IMR-90 (cell line): ENCODE measurements at regions not wholly inside any gene's neighbourhood (a gene's known extent, or its start where the extent isn't known, plus 50 kb on each side); places are given as distances from the start of the nearest gene placed in this dataset.

Experiments used
- ATAC-seq: fragments of 200-7000 bp; cut with Tn5 transposase; 2 replicates; pipeline ENCODE4 v1.9.1; 2020; ENCODE audit warnings: low read depth, mild to moderate bottlenecking, moderate library complexity
- BruUV-seq: library from RNA; stranded (reverse); fragments of 400-500 nt; replicated peaks from 2 replicates; lab custom pipeline; 2021; lab: Mats Ljungman, UMichigan
- CTCF ChIA-PET: fragments of 300-600 bp; formaldehyde crosslinking; extraction: SDS; loops from one replicate; lab custom pipeline; 2021; ENCODE audit warnings: antibody characterized with exemption; lab: Yijun Ruan, JAX
- POLR2A ChIA-PET: fragments of 300-600 bp; sonication (Branson Sonifier 250); formaldehyde crosslinking; loops from one replicate; lab custom pipeline; 2022; ENCODE audit warnings: antibody characterized with exemption; ENCODE audit not compliant: unreplicated experiment; lab: Charles Lee
- DNase-seq: peaks from one replicate; pipeline ENCODE4 v3.0.0; 2013
- H2AFZ ChIP-seq: replicated peaks from 2 replicates; pipeline ENCODE3; 2013; ENCODE audit warnings: low read length, mild to moderate bottlenecking; ENCODE audit not compliant: poor library complexity
- H2AK5ac ChIP-seq: 2 replicates; pipeline ENCODE4 v1.6.1; 2013; ENCODE audit warnings: low read depth, low read length, inconsistent platforms
- H2AK9ac ChIP-seq: replicated peaks from 2 replicates; pipeline ENCODE3; 2013; ENCODE audit warnings: mild to moderate bottlenecking, low read depth, low read length, moderate library complexity; ENCODE audit not compliant: poor library complexity
- H2BK120ac ChIP-seq: 2 replicates; pipeline ENCODE4 v1.6.1; 2013; ENCODE audit warnings: low read depth, low read length, inconsistent platforms
- H2BK15ac ChIP-seq: 3 replicates; pipeline ENCODE4 v1.6.1; 2013; ENCODE audit warnings: low read depth, low read length, inconsistent platforms
- H2BK20ac ChIP-seq: 2 replicates; pipeline ENCODE4 v1.6.1; 2013; ENCODE audit warnings: low read depth, mild to moderate bottlenecking, inconsistent platforms, low read length, moderate library complexity
- H2BK5ac ChIP-seq: 2 replicates; pipeline ENCODE4 v1.6.1; 2013; ENCODE audit warnings: mild to moderate bottlenecking, low read depth, low read length, inconsistent platforms; ENCODE audit not compliant: poor library complexity, severe bottlenecking
- H3K14ac ChIP-seq: replicated peaks from 2 replicates; pipeline ENCODE4 v1.6.1; 2013; ENCODE audit warnings: low read depth, low read length, inconsistent platforms
- H3K18ac ChIP-seq: 2 replicates; pipeline ENCODE4 v1.6.1; 2013; ENCODE audit warnings: low read depth, low read length, control low read depth
- H3K23ac ChIP-seq: 2 replicates; pipeline ENCODE4 v1.6.1; 2013; ENCODE audit warnings: low read depth, low read length, inconsistent platforms
- H3K27ac ChIP-seq: 2 replicates; pipeline ENCODE4 v1.5.1; 2013; ENCODE audit warnings: mild to moderate bottlenecking, control low read depth, low read length; ENCODE audit not compliant: insufficient read depth
- H3K27me3 ChIP-seq: 2 replicates; pipeline ENCODE4 v1.6.1; 2013; ENCODE audit warnings: low read length; ENCODE audit not compliant: control insufficient read depth, insufficient read depth
- H3K36me3 ChIP-seq: 2 replicates; pipeline ENCODE4 v1.6.1; 2013; ENCODE audit warnings: low read length, mixed read lengths; ENCODE audit not compliant: control insufficient read depth, insufficient read depth
- H3K4ac ChIP-seq: 2 replicates; pipeline ENCODE4 v1.6.1; 2013; ENCODE audit warnings: low read depth, low read length, inconsistent platforms
- H3K4me1 ChIP-seq: 2 replicates; pipeline ENCODE4 v1.6.1; 2013; ENCODE audit warnings: low read length, mixed read lengths; ENCODE audit not compliant: control insufficient read depth, insufficient read depth
- H3K4me2 ChIP-seq: 2 replicates; pipeline ENCODE4 v1.6.1; 2013; ENCODE audit warnings: low read depth, mild to moderate bottlenecking, control low read depth, low read length, moderate library complexity
- H3K4me3 ChIP-seq: 2 replicates; pipeline ENCODE4 v1.5.1; 2013; ENCODE audit warnings: low read depth, mild to moderate bottlenecking, control low read depth, low read length, moderate library complexity; ENCODE audit not compliant: insufficient read depth
- H3K56ac ChIP-seq: 2 replicates; pipeline ENCODE4 v1.6.1; 2013; ENCODE audit warnings: low read length, inconsistent platforms; ENCODE audit not compliant: insufficient read depth; ENCODE audit errors: extremely low read depth
- H3K79me1 ChIP-seq, 2 experiments: 2 replicates each; pipeline ENCODE4 v1.6.1; 2013; ENCODE audit warnings: low read length in 2 of 2, inconsistent platforms in 1 of 2, low read depth in 1 of 2
- H3K9ac ChIP-seq: 2 replicates; pipeline ENCODE4 v1.6.1; 2013; ENCODE audit warnings: low read depth, low read length, control low read depth
- H3K9me1 ChIP-seq: 2 replicates; pipeline ENCODE4 v1.6.1; 2013; ENCODE audit warnings: low read length, inconsistent platforms; ENCODE audit not compliant: insufficient read depth
- H3K9me3 ChIP-seq: 2 replicates; pipeline ENCODE4 v1.6.1; 2013; ENCODE audit warnings: low read length; ENCODE audit not compliant: control insufficient read depth, insufficient read depth
- H4K20me1 ChIP-seq: 2 replicates; pipeline ENCODE4 v1.6.1; 2013; ENCODE audit warnings: low read length, inconsistent platforms; ENCODE audit not compliant: insufficient read depth
- H4K5ac ChIP-seq: 2 replicates; pipeline ENCODE4 v1.6.1; 2013; ENCODE audit warnings: mild to moderate bottlenecking, low read depth, low read length, control low read depth
- H4K8ac ChIP-seq, 2 experiments: 2 replicates each; pipeline ENCODE4 v1.6.1; 2013; ENCODE audit warnings: low read depth in 2 of 2, low read length in 2 of 2, control low read depth in 1 of 2, inconsistent platforms in 1 of 2
- H4K91ac ChIP-seq: 2 replicates; pipeline ENCODE4 v1.6.1; 2013; ENCODE audit warnings: low read depth, low read length, inconsistent platforms; ENCODE audit not compliant: insufficient read depth
- BHLHE40 ChIP-seq: fragments of 150-350 bp; IDR thresholded peaks from 2 replicates; pipeline ENCODE4 v1.6.1; 2016; ENCODE audit warnings: mild to moderate bottlenecking, low read depth, low read length
- CEBPB ChIP-seq: IDR thresholded peaks from 2 replicates; pipeline ENCODE4 v1.6.1; 2012; ENCODE audit warnings: low read depth, low read length, improper control_type of control experiment
- CHD1 ChIP-seq: IDR thresholded peaks from 2 replicates; pipeline ENCODE4 v1.6.1; 2012; ENCODE audit warnings: low read depth, low read length, improper control_type of control experiment
- MAZ ChIP-seq: IDR thresholded peaks from 2 replicates; pipeline ENCODE4 v1.6.1; 2012; ENCODE audit warnings: low read depth, mild to moderate bottlenecking, low read length, improper control_type of control experiment, moderate library complexity, borderline replicate concordance
- MXI1 ChIP-seq: IDR thresholded peaks from 2 replicates; pipeline ENCODE4 v1.6.1; 2012; ENCODE audit warnings: low read depth, mild to moderate bottlenecking, low read length, moderate library complexity, borderline replicate concordance
- RAD21 ChIP-seq: IDR thresholded peaks from 2 replicates; pipeline ENCODE4 v1.6.1; 2012; ENCODE audit warnings: low read length, improper control_type of control experiment
- RFX5 ChIP-seq: IDR thresholded peaks from 2 replicates; pipeline ENCODE4 v1.8.0; 2012; ENCODE audit warnings: low read depth, mild to moderate bottlenecking, low read length, moderate library complexity
- SMC3 ChIP-seq: fragments of 150-350 bp; IDR thresholded peaks from 2 replicates; pipeline ENCODE4 v1.6.1; 2016; ENCODE audit warnings: low read depth, mild to moderate bottlenecking, antibody characterized with exemption, low read length, moderate library complexity
- USF2 ChIP-seq: fragments of 150-350 bp; IDR thresholded peaks from 2 replicates; pipeline ENCODE4 v1.6.1; 2017; ENCODE audit warnings: mild to moderate bottlenecking, antibody characterized with exemption, low read length, low read depth
- WGBS, 2 experiments: methylation state at CpG; one replicate each; pipeline versions ENCODE4 v1.1.5 to v1.1.7; 2013; ENCODE audit warnings: missing lambda C conversion rate in 2 of 2; ENCODE audit not compliant: insufficient read length in 1 of 2; ENCODE audit errors: extremely low coverage in 2 of 2; 5-methylcytosine and 5-hydroxymethylcytosine counted together
- dilution Hi-C: fragments of 300-500 bp; cut with HindIII; formaldehyde crosslinking; loops from one replicate; pipeline ENCODE4 v1.14.3; 2018; ENCODE audit warnings: low sequenced_read_pairs; ENCODE audit not compliant: unreplicated experiment
- in situ Hi-C: fragments of 300-500 bp; cut with MboI; formaldehyde crosslinking; loops from 3 replicates; pipeline ENCODE4 v1.14.3; 2019; ENCODE audit warnings: low sequenced_read_pairs, inconsistent platforms, mixed read lengths
- intact Hi-C: fragments of 100-400 bp; cut with micrococcal nuclease; formaldehyde crosslinking; loops from 2 replicates; pipeline ENCODE4 v1.10.0; 2022
- TF ChIP-seq, protein P1 (sequence below): conservative IDR thresholded peaks from 2 replicates; pipeline ENCODE4 v1.5.1; 2012; ENCODE audit warnings: mild to moderate bottlenecking, low read depth, low read length, improper control_type of control experiment
- TF ChIP-seq, protein P2 (sequence below): fragments of 150-350 bp; IDR thresholded peaks from 2 replicates; pipeline ENCODE4 v1.6.1; 2016; ENCODE audit warnings: low read depth, mild to moderate bottlenecking, low read length, moderate library complexity, borderline replicate concordance

GRCh38 chr14:82878951-82879350, 1345.3 kb upstream of the SEL1L start:
- Histone ChIP-seq H3K4me2 (no peak overlapping the region), H4K5ac (no peak overlapping the region), H4K20me1 (no peaks in the 10 kb centered on the region), H2AK5ac (no peak overlapping the region), H3K36me3 (no peaks in the 10 kb centered on the region), H3K9ac (no peak overlapping the region), H3K9me1 (no peaks in the 10 kb centered on the region), H2BK15ac (no peak overlapping the region), H3K4ac (no peak overlapping the region), H3K56ac (no peak overlapping the region), H4K91ac (no peak overlapping the region), H2BK20ac (no peak overlapping the region), H3K79me1 (no peaks in the 10 kb centered on the region), H3K27ac (no peak overlapping the region), H2BK5ac (no peak overlapping the region), H3K9me3 (peaks cover 2% of the 10 kb centered on the region; the same call in 1 of the 2 replicates), H3K23ac (no peak overlapping the region), H4K8ac (no peak overlapping the region), H3K18ac (no peak overlapping the region), H3K4me1 (no peaks in the 10 kb centered on the region), H3K27me3 (no peaks in the 10 kb centered on the region), H3K4me3 (no peak overlapping the region), H3K14ac (no peak overlapping the region), H2AK9ac (no peak overlapping the region), H2BK120ac (no peak overlapping the region), H2AFZ (no peak overlapping the region)
- in situ Hi-C loops: no loop called here
- POLR2A ChIA-PET: no interaction called here
- TF ChIP-seq CEBPB (no peak), USF2 (no peak), MAZ (no peak), SMC3 (no peak), BHLHE40 (no peak), MXI1 (no peak), CHD1 (no peak), RFX5 (no peak), RAD21 (no peak)
- TF ChIP-seq, protein P1, sequence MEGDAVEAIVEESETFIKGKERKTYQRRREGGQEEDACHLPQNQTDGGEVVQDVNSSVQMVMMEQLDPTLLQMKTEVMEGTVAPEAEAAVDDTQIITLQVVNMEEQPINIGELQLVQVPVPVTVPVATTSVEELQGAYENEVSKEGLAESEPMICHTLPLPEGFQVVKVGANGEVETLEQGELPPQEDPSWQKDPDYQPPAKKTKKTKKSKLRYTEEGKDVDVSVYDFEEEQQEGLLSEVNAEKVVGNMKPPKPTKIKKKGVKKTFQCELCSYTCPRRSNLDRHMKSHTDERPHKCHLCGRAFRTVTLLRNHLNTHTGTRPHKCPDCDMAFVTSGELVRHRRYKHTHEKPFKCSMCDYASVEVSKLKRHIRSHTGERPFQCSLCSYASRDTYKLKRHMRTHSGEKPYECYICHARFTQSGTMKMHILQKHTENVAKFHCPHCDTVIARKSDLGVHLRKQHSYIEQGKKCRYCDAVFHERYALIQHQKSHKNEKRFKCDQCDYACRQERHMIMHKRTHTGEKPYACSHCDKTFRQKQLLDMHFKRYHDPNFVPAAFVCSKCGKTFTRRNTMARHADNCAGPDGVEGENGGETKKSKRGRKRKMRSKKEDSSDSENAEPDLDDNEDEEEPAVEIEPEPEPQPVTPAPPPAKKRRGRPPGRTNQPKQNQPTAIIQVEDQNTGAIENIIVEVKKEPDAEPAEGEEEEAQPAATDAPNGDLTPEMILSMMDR: no peak
- TF ChIP-seq, protein P2, sequence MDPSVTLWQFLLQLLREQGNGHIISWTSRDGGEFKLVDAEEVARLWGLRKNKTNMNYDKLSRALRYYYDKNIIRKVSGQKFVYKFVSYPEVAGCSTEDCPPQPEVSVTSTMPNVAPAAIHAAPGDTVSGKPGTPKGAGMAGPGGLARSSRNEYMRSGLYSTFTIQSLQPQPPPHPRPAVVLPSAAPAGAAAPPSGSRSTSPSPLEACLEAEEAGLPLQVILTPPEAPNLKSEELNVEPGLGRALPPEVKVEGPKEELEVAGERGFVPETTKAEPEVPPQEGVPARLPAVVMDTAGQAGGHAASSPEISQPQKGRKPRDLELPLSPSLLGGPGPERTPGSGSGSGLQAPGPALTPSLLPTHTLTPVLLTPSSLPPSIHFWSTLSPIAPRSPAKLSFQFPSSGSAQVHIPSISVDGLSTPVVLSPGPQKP: no peak
- no TSS peak for BruUV-seq
- dilution Hi-C loops: no loop called here
- ATAC-seq (no peak), DNase-seq (no peak)
- 29% methylated on average over 1 of the region's 3 CpGs; no CpG with 5 or more reads in 1 of the 2 experiments for WGBS, 2 experiments
- intact Hi-C loops: no loop called here
- CTCF ChIA-PET: no interaction called here
